H1 (cell line): ENCODE measurements at regions not wholly inside any gene's neighbourhood (a gene's known extent, or its start where the extent isn't known, plus 50 kb on each side); places are given as distances from the start of the nearest gene placed in this dataset.

Experiments used
- CBX8 ChIP-seq: fragments of 300-800, 300-1000 bp; sonication (generic); IDR thresholded peaks from 2 replicates; pipeline ENCODE4 v1.7.1; 2016; ENCODE audit warnings: low read depth, low read length, borderline replicate concordance
- CHD2 ChIP-seq: IDR thresholded peaks from 2 replicates; pipeline ENCODE4 v1.6.1; 2012; ENCODE audit warnings: low read length, improper control_type of control experiment
- CTCF ChIP-seq, 3 experiments: IDR thresholded peaks; 1 replicate in 2 of 3; 2 replicates in 1 of 3; pipeline versions ENCODE4 v1.5.1 to v1.6.1; 2011; ENCODE audit warnings: low read length in 3 of 3, mild to moderate bottlenecking in 3 of 3, inconsistent platforms in 2 of 3, low read depth in 1 of 3, moderate library complexity in 1 of 3; ENCODE audit not compliant: insufficient read depth in 1 of 3; ENCODE audit errors: control extremely low read depth in 1 of 3
- FOSL1 ChIP-seq: IDR thresholded peaks from 2 replicates; pipeline ENCODE4 v1.6.1; 2011; ENCODE audit warnings: mild to moderate bottlenecking, low read depth, low read length, moderate library complexity; ENCODE audit not compliant: insufficient read depth
- HDAC6 ChIP-seq: IDR thresholded peaks from one replicate; pipeline ENCODE4 v1.7.1; 2012; ENCODE audit warnings: low read depth, mild to moderate bottlenecking, inconsistent platforms, low read length, moderate library complexity
- POLR2A ChIP-seq, 2 experiments: IDR thresholded peaks; 1 replicate in 1 of 2; 2 replicates in 1 of 2; pipeline ENCODE4 v1.6.1; 2011; ENCODE audit warnings: low read depth in 2 of 2, low read length in 2 of 2, mild to moderate bottlenecking in 2 of 2; ENCODE audit errors: control extremely low read depth in 1 of 2
- POLR2AphosphoS5 ChIP-seq: IDR thresholded peaks from 2 replicates; pipeline ENCODE4 v1.6.1; 2011; ENCODE audit warnings: low read depth, low read length
- RAD21 ChIP-seq, 2 experiments: IDR thresholded peaks in 1 of 2; conservative IDR thresholded peaks in 1 of 2; 2 replicates each; pipeline ENCODE4 v1.6.1; 2011; ENCODE audit warnings: low read depth in 2 of 2, low read length in 2 of 2, improper control_type of control experiment in 1 of 2, inconsistent platforms in 1 of 2, mild to moderate bottlenecking in 1 of 2, moderate library complexity in 1 of 2
- RNF2 ChIP-seq: fragments of 200-900, 300-1000 bp; sonication (generic); IDR thresholded peaks from 2 replicates; pipeline ENCODE4 v1.7.1; 2016; ENCODE audit warnings: borderline replicate concordance, low read depth, mild to moderate bottlenecking, antibody characterized with exemption, low read length; ENCODE audit not compliant: poor library complexity, severe bottlenecking; ENCODE audit errors: missing control alignments

GRCh38 chr1:82064691-82065090, 264.0 kb downstream of the ADGRL2 start:
- TF ChIP-seq RNF2 (no peak), CHD2 (no peak), RAD21 (IDR thresholded peaks at IDR 0.05 in 1 of 2, conservative IDR thresholded peaks at IDR 0.05 in 1 of 2; ENCODE audit: low read depth in 2 of 2, low read length in 2 of 2) (no peak), POLR2A (IDR thresholded peaks at IDR 0.05; ENCODE audit: control extremely low read depth in 1 of 2, low read depth in 2 of 2, low read length in 2 of 2) (no peak), CTCF (IDR thresholded peaks at IDR 0.05; ENCODE audit: control extremely low read depth in 1 of 3, insufficient read depth in 1 of 3, low read depth in 1 of 3, low read length in 3 of 3) (no peak), POLR2AphosphoS5 (no peak), CBX8 (no peak), HDAC6 (no peak), FOSL1 (no peak)
